GM18909 (cell line): ENCODE measurements at regions not wholly inside any gene's neighbourhood (a gene's known extent, or its start where the extent isn't known, plus 50 kb on each side); places are given as distances from the start of the nearest gene placed in this dataset.
"Not testable (repeated sequence)": the region's sequence is repeated elsewhere in the genome, so short reads cannot be mapped to it uniquely, and the experiment has no call there.

Source experiments
- ATAC-seq: cut with Tn5 transposase; IDR thresholded peaks from one replicate; pipeline ENCODE4 v1.9.1; 2021; ENCODE audit warnings: mild to moderate bottlenecking; ENCODE audit not compliant: unreplicated experiment, poor library complexity

GRCh38 chr10:117741524-117741923 is 199.0 kb downstream of the EMX2 start:
- no peak for ATAC-seq

GRCh38 chr10:117743509-117743908 is 201.0 kb downstream of the EMX2 start:
- no peak for ATAC-seq

GRCh38 chr10:117745301-117745700 is 202.8 kb downstream of the EMX2 start:
- no peak for ATAC-seq

DNA sequence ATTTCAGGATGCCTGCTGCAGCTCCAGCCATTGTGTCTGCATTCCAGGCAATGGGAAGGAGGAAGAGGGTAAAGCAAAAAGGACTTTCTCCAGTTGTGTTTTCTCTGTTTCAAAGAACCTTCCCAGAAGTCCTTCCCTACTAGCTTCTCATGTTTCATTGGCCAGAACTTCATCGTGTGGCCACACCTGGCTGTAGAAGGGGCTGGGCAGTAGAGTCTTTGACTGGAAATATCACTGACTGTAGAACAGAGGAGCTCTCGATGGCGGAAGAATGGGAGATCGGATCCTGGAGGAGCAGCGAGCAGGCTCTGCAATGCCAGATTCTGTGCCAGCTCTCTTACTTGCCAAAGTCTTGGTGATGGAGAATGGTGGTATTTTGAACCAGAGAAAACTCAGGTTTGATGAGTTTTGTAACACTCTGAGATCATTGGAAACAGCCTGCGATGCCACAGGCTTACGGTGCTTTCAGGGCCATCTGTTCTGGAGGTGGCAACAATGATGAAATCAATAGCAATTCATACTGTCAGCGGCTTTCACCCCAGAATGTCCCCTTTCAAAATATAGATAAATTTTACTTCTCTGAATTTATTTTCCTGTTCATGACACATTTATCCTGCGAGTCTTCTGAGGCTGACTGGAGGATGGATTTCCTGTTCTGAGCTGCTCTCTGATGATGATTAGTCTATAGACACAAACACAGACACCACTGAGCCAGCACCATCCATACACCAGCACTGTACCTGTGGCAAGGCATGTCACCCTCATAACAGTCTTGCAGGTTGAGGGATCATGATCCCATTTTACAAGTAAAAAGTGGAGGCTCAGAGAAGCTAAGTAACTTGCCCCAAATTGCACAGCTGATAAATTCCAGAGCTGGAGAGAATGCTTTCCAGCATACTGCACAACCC is 204.2 kb downstream of the EMX2 start:
- ATAC-seq, result no peak

DNA sequence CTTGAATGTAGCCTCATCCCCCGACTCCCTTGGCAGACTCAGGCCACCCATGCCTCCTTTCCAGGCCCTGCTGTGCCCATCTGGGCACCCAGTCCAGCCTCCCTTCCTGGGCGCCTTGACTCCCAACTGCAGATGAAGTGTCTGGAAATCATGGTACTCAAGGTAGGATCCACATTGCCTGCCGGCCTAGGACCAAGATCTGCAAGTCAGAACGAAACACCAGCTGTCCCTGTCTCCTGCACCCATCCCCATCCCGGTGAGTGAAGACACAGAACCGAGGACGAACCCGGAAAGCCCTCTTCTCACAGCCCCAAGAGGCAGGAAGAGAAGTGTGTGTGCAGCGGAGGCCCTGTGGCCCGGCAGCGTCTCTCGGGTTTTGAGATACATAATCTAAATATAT is 205.1 kb downstream of the EMX2 start:
- no peak for ATAC-seq

- ATAC-seq, result no peak
These were observed 205.5 kb downstream of the EMX2 start for GRCh38 chr10:117748058-117748457.

DNA sequence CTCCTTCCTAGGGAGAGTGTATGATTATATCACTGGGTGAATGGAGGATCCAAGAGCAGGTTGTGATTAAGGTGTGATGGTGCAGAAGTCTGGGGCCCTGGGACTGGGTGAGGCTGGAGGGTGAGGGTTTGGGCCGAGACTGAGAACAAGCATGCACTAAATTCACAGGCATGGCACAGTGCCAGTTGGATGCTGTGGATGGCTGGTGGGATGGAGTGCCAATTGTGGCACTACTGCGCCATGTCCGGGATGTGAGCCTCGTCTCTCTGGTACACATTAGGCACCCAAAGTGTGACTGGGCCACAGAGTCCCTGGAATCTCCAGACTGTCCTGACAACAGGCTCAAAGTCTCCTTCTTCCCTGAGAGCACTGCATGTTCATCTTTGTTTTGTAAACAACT is 208.1 kb downstream of the EMX2 start:
- no peak for ATAC-seq

- ATAC-seq, result no peak
These were observed 208.7 kb downstream of the EMX2 start for GRCh38 chr10:117751259-117751658.

DNA sequence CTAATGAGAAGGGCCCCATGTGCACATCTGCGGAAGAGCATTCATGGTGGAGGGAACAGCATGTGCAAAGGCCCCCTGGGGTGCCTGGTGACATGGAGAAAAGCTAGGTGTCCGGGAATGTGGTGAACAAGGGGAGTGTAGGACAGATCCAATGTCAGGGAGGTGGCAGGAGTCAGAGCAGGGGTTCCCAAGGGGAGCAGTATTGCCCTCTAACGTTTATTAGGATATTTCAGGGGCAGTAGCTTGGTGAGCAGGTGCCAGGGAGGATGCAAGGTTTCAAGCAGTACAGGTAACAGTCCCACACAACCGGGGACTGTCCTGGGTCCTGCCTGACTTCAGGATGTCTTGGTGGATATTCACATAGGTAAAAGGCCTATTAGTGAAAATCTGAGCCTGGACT is 209.6 kb downstream of the EMX2 start:
- ATAC-seq, result no peak

GRCh38 chr10:117754770-117755658 is 212.5 kb downstream of the EMX2 start:
- ATAC-seq, result no peak

GRCh38 chr10:117755659-117756014 is 213.1 kb downstream of the EMX2 start:
- no peak for ATAC-seq

DNA sequence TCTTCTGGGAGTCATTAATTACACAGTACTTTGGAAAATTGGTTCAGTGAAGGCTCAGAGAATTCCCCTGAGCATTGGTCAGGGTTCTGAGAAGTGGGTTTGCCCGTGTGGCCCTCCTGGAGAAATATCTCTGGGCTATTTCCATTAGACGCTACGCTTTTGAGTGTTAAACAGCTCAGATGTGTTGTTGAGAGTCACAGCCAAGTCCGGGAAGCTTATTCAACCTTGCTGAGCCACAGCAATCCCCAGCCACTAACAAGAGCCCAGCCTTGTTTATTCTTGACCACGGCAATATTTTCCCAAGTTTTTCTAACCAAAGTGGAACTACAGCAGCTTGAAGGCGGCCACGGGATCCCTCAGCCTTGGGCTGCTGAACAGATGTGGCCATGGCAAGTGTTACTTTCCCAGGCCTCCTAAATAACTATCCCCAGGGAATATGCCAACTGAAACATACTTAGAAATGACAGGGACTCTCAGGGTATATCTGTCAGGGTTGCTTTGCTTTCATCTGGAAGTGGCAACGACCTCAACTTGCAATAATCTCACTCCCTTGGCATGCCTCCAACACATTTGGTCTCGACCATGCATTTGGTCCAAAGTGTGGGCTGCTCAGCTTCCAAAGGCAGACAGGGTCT is 214.7 kb downstream of the EMX2 start:
- ATAC-seq, result no peak

GRCh38 chr10:117759266-117759665 is 216.7 kb downstream of the EMX2 start:
- no peak for ATAC-seq

DNA sequence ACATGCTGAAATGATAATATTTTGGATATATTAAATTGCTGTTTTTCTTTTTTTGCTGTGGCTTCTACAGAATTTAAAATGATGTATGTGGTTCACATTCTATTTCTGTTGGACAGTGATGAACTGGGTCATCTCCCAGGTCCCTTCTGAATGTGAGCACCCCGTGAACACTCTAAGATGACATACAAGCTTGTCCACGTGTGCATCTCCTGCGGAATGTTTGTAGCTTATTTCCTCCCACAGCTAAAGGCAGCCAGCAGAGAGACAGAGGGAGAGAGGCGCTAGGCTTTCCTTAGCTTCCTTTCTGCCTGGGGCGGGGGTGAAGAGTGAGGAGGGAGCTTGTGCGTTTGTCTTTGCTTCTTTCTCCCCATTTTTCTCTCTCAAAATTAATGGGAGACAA is 219.1 kb downstream of the EMX2 start:
- no peak for ATAC-seq

DNA sequence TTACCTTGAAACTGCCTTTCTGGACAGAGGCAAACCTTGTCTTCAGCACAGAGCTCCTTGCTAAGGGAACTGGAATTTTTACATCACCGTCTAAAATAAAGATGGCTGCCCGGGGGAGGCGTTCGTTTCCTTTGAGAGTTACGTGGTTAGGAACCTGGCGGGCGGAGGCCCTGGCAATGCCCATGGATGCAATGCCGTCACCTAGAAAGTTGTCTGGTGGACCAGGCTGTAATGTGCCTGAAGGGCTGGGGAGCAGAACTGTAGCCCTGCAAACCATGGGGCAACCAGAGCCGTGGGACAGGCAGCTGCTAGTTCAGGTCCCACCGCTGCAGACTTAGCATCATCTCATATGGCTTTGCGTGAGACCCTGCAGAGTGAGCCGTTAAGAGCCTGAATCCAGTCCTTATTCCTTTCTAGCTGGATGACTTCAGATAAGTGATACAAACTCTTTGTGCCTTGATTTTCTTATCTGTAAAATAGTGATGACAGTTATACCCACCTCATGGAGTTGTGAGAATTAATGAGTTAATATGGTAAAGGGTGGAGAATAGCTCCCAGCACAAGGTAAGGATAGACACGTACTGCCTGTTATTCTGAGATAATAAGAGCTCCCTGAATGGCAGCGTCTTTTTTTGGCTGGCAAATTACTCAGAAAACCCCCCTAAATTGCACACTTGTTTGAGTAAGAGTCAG is 219.7 kb downstream of the EMX2 start:
- ATAC-seq, result no peak

DNA sequence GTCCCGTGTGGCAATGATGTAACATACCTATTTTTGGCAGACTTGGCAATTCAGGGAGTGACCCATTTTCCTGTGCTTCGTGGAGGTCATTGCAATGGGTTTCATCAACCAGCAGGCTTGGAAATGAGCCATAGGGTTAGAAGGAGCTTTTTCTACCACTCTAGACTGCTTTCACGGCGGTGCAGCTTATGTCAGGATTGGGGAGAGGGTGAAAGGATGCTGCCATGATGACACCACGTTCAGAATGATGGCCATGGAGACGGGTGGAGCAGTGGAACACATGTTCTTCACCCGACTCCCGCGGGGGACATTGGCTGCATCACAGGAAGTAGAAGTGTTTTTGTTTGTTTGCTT is 220.2 kb downstream of the EMX2 start:
- no peak for ATAC-seq

DNA sequence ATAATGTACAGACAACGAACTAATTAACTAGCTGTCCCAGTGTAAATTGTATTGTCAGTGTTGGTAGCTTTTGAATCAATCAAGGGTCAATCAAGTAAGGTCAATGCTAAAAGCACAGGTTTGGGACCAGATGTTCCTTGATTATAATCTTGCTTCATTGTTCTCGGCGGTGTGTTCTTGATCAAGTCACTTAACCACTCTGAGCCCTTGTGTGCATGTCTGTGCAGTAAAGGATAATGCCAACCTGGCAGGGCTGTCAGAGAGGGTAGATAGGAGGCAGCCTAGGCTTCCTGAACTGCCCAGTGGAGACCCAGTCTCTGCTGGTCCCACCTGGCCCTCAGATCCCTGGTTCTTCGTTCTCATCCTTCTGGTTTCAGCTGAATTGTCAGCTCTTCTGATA is 221.0 kb downstream of the EMX2 start:
- ATAC-seq, result no peak

DNA sequence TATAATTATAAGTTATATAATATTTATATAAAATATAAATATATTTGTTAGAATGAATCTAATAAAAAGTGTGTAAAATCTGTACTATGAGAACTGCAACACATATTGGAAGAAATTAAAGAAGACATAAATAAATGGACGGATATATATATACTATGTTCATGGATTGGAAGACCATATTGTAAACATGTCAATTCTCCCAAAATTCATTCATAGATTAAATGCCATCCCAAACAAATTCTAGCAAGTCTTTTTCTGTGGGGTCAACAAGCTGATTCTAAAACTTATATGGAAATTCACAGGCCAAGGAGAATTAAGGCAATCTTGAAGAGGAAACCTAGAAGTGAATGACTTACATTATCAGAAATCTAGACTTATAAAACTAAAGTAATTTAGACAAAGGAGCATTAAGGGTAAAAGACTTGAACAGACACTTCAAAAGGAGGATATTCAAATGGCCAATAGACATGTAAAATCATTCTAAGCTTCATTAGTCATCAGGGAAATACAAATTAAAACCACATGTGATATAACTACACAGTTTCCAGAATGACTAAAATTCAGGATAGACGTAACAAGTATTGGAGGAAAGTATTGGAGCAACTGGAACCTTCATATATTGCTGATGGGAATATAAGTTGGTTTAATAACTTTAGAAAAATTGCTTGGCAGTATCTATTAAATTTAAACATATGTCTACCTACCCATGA is 225.9 kb downstream of the EMX2 start:
- ATAC-seq, result no peak

DNA sequence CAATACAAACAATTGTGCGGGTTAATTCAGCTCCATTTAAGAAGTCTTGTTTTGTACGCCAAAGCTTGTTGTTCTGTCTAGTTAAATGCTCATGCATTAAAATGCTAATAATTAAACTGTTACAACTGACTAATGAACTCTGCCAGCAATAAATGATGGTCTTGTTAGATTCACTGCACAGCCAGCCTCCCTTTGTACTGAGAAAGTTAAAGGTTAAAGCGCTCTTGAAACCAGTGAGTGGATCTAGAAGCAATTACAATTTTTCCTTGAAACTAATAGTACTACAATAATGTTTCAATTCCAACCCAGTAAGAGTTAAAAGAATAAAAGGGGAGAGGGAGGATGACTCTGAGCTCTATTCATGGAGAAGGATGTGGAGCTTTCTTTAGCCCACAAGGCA is 233.0 kb downstream of the EMX2 start:
- no peak for ATAC-seq

DNA sequence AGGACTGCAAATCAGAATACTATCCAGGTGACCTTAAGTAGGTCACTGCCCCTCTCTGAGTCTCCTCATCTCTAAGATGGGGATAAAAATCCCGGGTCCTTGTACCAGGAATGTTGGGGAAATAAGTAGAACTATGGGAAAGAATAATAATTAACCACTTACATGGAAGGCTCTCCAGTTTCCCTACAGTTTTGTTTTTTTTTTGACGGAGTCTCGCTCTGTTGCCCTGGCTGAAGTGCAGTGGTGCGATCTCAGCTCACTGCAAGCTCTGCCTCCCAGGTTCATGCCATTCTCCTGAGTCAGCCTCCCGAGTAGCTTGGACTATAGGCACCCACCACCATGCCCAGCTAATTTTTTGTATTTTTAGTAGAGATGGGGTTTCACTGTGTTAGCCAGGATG is 234.7 kb downstream of the EMX2 start:
- not testable (repeated sequence) for ATAC-seq
